Bronchial epithelial cell (primary cell): ENCODE measurements at regions not wholly inside any gene's neighbourhood (a gene's known extent, or its start where the extent isn't known, plus 50 kb on each side); places are given as distances from the start of the nearest gene placed in this dataset.

Experiments
- DNase-seq: peaks from one replicate; pipeline ENCODE4 v3.0.0-alpha.2; 2010; ENCODE audit warnings: low read depth
- FAIRE-seq: peaks from 2 replicates; lab custom pipeline; 2011; peaks lifted over from hg19 to GRCh38; lab: Jason Lieb, UNC
- H3K27me3 ChIP-seq: 2 replicates; pipeline ENCODE4 v1.5.1; 2011; ENCODE audit warnings: low read length; ENCODE audit not compliant: control insufficient read depth, insufficient read depth
- H3K36me3 ChIP-seq: 2 replicates; pipeline ENCODE4 v1.5.1; 2011; ENCODE audit warnings: low read length; ENCODE audit not compliant: control insufficient read depth, insufficient read depth
- H3K4me3 ChIP-seq: 2 replicates; pipeline ENCODE4 v1.5.1; 2011; ENCODE audit warnings: mild to moderate bottlenecking, low read depth, low read length, control low read depth
- TF ChIP-seq, protein P1 (sequence below): IDR thresholded peaks from 2 replicates; pipeline ENCODE4 v1.5.1; 2011; ENCODE audit warnings: mild to moderate bottlenecking, moderate library complexity, low read length, control low read depth, inconsistent platforms; ENCODE audit not compliant: insufficient read depth, severe bottlenecking

DNA sequence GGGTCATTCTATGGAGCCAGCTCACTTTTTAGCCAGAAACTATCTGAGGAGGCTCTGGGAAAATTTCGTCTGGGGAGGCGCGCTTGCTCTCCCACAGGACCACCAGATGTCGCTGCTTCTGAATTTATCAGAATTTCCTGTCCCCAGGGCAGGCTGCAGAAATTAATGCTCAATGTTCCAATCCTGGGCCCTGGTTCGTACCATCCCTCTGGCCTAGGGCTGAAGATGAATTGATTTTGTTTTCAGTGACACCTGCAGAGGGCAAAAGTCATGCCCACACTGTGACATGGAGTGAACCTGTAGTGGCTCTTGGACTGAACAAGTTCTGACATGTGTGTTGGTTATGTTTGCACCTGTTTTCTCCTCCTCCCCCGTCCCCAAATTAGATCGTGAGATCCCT is 482.6 kb downstream of the NPIPA7 start:
- FAIRE-seq (no peak), DNase-seq (peak; percentile 1)
- no peak overlapping the region for H3K4me3 ChIP-seq
- no peaks in the 10 kb centered on the region for H3K36me3 ChIP-seq
- H3K27me3 ChIP-seq, result no peaks in the 10 kb centered on the region
- TF ChIP-seq, protein P1, sequence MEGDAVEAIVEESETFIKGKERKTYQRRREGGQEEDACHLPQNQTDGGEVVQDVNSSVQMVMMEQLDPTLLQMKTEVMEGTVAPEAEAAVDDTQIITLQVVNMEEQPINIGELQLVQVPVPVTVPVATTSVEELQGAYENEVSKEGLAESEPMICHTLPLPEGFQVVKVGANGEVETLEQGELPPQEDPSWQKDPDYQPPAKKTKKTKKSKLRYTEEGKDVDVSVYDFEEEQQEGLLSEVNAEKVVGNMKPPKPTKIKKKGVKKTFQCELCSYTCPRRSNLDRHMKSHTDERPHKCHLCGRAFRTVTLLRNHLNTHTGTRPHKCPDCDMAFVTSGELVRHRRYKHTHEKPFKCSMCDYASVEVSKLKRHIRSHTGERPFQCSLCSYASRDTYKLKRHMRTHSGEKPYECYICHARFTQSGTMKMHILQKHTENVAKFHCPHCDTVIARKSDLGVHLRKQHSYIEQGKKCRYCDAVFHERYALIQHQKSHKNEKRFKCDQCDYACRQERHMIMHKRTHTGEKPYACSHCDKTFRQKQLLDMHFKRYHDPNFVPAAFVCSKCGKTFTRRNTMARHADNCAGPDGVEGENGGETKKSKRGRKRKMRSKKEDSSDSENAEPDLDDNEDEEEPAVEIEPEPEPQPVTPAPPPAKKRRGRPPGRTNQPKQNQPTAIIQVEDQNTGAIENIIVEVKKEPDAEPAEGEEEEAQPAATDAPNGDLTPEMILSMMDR, result peak; percentile 24

DNA sequence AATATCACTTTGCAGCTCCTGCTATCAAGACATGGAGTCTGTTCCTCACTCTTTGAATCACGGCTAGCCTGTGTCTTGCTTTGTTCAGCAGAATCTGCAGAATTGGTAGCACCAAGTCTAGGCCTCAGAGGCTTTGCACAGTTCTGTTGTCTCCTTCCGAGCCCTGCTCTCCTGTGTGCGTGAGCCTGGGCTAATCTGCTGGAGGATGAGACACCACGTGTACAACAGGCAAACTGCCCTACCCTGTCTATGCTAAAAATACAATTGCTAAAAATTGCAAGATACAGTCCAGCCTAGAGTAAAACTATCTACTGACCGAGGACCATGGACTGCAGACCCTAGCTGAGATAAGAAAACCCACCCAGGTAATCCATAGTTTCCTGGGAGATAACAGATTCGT is 484.7 kb downstream of the NPIPA7 start:
- FAIRE-seq, result no peak
- TF ChIP-seq, protein P1, result no peak
- DNase-seq, result no peak
- Histone ChIP-seq H3K4me3 (no peak overlapping the region), H3K27me3 (no peaks in the 10 kb centered on the region), H3K36me3 (no peaks in the 10 kb centered on the region)

DNA sequence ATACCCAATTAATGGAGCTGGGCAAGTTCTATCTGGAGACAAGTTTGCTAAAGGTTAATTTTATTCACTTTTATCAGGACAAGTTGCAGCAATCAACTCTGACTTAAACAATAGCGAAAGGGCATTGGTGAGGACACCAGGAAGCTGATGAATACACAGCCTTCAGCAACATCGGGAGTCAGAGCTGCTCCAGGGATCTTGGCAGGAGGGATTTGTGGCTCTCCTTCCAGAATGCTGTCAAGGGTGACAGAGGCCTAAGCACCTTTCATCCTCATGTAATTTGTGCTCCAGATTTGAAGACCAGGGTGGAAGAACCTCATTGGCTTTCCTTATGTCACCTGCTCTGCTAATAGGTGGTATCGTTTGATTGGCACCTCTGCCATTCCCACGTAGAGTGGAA is 485.6 kb downstream of the NPIPA7 start:
- TF ChIP-seq, protein P1, result no peak
- no peak for DNase-seq
- no peaks in the 10 kb centered on the region for H3K36me3 ChIP-seq
- H3K4me3 ChIP-seq, result no peak overlapping the region
- no peak for FAIRE-seq
- no peaks in the 10 kb centered on the region for H3K27me3 ChIP-seq

DNA sequence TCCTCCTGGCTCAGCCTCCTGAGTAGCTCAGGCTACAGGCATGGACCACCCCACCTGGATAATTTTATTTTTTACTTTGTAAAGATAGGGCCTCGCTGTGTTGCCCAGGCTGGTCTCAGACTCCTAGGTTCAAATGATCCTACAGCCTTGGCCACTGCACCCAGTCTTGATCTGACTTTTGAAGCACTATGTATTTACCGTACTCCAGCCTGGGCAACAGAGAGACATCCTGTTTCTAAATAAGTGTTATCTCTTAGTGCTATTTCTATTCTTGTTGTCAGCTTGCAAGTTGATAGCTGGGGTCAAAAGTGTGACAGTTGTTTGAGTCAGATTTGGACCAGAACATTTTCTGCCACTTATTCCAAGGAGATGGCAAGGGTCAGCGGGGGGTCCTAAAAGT is 486.4 kb downstream of the NPIPA7 start:
- H3K36me3 ChIP-seq, result no peaks in the 10 kb centered on the region
- no peak overlapping the region for H3K4me3 ChIP-seq
- TF ChIP-seq, protein P1, result no peak
- DNase-seq, result no peak
- no peaks in the 10 kb centered on the region for H3K27me3 ChIP-seq
- no peak for FAIRE-seq

DNA sequence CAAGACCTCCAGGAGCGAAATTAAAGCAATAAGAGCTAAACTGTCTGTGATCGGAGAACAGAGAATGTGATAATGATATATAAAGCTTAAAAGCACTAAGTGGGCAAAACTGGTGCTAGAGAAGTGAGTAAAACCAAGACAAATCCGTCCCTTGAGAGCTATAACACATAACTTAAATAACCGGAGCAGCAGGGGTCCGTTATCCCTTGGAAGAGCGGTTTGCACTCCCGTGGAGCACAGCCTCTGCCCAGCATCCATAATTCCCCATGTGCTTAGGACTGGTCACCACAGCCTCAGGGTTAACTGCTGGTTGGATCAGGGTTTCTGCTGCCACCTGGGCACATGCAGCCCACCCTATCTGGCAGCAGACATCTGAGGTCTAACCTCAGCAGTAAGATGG is 489.0 kb downstream of the NPIPA7 start:
- H3K36me3 ChIP-seq, result no peaks in the 10 kb centered on the region
- DNase-seq (no peak), FAIRE-seq (no peak)
- no peak overlapping the region for H3K4me3 ChIP-seq
- TF ChIP-seq, protein P1, result no peak
- no peaks in the 10 kb centered on the region for H3K27me3 ChIP-seq

DNA sequence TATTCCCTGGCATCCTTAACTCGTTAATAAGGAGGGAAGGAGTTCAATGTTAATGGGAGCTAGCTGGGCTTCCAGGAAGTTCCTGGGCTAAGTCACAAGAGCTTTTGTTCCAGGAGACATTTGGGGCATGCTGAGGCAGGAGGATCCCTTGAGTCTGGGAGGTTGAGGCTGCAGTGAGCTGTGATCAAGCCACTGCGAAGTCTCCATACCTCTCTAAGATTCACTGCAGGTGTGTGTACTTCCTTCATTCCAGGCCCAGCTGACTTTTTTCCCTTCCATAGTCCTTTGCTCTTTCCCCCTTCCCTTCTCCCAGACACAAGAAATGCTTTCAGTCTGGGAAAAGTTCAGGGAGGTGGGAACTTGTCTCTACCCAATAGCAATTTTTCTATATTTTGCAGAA is 489.8 kb downstream of the NPIPA7 start:
- Histone ChIP-seq H3K4me3 (no peak overlapping the region), H3K36me3 (no peaks in the 10 kb centered on the region), H3K27me3 (no peaks in the 10 kb centered on the region)
- TF ChIP-seq, protein P1, result no peak
- DNase-seq, result no peak
- FAIRE-seq, result peak; percentile 72
